Fibroblast of skin of left quadriceps (primary cell): ENCODE measurements at regions not wholly inside any gene's neighbourhood (a gene's known extent, or its start where the extent isn't known, plus 50 kb on each side); places are given as distances from the start of the nearest gene placed in this dataset.
A peak's percentile ranks its signal among the peaks of the same experiment; 100 is the strongest.
"Not testable (repeated sequence)": the region's sequence is repeated elsewhere in the genome, so short reads cannot be mapped to it uniquely, and the experiment has no call there.

Experiments
- DNase-seq, 2 experiments: peaks; one replicate each; pipeline ENCODE4 v3.0.0-alpha.2; 2013; ENCODE audit warnings: low read depth in 2 of 2

GRCh38 chr17:77086433-77087010 lies 54.2 kb upstream of the SEC14L1 start:
- DNase-seq: no peak

GRCh38 chr17:77087650-77088454 lies 52.9 kb upstream of the SEC14L1 start:
- no peak for DNase-seq

DNA sequence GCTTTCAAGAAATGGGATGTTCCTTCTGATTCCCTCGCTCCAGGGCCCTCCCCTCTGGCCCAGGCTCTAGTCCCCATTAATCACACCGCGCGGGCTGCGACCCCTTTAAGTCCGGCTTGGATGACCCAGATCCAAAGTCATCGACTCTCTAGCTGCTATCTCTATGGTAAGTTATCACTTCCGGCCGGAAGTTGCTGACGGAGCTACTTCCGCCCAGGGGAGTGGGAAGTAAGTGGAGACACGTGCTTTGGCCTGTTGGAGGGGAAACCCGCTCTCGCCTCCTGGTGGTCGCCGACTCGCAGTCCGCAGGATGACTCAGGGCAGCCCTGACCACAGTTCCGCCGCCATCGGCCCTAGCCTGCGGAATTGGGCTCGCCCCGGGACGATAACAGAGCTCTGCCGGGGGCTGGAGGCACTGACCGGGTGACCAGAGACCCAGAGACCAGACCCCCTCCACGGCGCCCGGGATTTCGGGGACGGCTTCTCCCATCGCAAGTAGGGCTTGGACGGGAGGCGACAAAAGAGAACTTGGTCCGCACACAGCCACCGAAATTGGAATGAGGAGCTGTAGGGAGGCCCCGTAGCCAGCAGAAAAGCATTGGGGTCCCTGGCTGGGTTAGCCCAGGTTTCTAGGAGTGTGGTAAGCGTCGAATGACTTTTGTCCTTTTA lies 52.2 kb upstream of the SEC14L1 start:
- peak; percentile 96 for DNase-seq

- no peak for DNase-seq
Observed at GRCh38 chr17:77089124-77089490, 51.7 kb upstream of the SEC14L1 start.

GRCh38 chr17:77089949-77090348 lies 50.8 kb upstream of the SEC14L1 start:
- DNase-seq: not testable (repeated sequence)

DNA sequence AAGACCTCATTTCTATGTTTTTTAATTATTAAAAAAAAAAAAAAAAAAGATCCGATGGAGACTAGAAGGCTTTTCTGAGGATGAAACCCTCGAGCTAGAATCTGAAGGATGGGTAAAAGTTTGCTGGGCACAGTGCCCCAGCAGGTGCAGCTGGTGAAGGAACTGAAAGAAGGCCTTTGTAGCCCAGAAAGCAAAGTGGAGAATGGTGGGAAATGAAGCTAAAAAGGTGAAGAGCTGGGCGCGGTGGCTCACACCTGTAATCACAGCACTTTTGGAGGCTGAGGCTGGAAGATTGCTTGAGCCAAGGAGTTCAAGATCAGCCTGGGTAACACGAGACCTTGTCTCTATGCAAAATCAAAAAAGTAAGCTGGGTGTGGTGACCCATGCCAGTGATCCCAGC lies 50.3 kb upstream of the SEC14L1 start:
- DNase-seq: no peak
